HEK293T (cell line): ENCODE measurements at regions not wholly inside any gene's neighbourhood (a gene's known extent, or its start where the extent isn't known, plus 50 kb on each side); places are given as distances from the start of the nearest gene placed in this dataset.

Experiments
- ARNT ChIP-seq: fragments of 450-650 bp; IDR thresholded peaks from 2 replicates; pipeline ENCODE4 v1.6.1; 2017; ENCODE audit warnings: mild to moderate bottlenecking
- ELF4 ChIP-seq: fragments of 450-650 bp; IDR thresholded peaks from 2 replicates; pipeline ENCODE4 v1.6.1; 2017; ENCODE audit warnings: antibody characterized with exemption
- FOXA1 ChIP-seq: fragments of 450-650 bp; IDR thresholded peaks from 2 replicates; pipeline ENCODE4 v1.6.1; 2016; ENCODE audit warnings: mild to moderate bottlenecking
- FOXK2 ChIP-seq: fragments of 450-650 bp; IDR thresholded peaks from 2 replicates; pipeline ENCODE4 v1.6.1; 2016; ENCODE audit warnings: mild to moderate bottlenecking
- FOXM1 ChIP-seq: fragments of 450-650 bp; IDR thresholded peaks from 2 replicates; pipeline ENCODE4 v1.6.1; 2017; ENCODE audit warnings: mild to moderate bottlenecking, borderline replicate concordance
- HDGF ChIP-seq: fragments of 450-650 bp; IDR thresholded peaks from 2 replicates; pipeline ENCODE4 v1.6.1; 2017; ENCODE audit warnings: antibody characterized with exemption, borderline replicate concordance
- LEF1 ChIP-seq: fragments of 450-650 bp; IDR thresholded peaks from 2 replicates; pipeline ENCODE4 v1.6.1; 2017; ENCODE audit warnings: mild to moderate bottlenecking, borderline replicate concordance
- SP1 ChIP-seq: fragments of 450-650 bp; IDR thresholded peaks from 2 replicates; pipeline ENCODE4 v1.6.1; 2017
- SUZ12 ChIP-seq: fragments of 450-650 bp; IDR thresholded peaks from 2 replicates; pipeline ENCODE4 v1.6.1; 2016; ENCODE audit warnings: mild to moderate bottlenecking
- TARDBP ChIP-seq: fragments of 450-650 bp; IDR thresholded peaks from 2 replicates; pipeline ENCODE4 v1.6.1; 2016
- ZNF384 ChIP-seq: fragments of 450-650 bp; IDR thresholded peaks from 2 replicates; pipeline ENCODE4 v1.6.1; 2016

DNA sequence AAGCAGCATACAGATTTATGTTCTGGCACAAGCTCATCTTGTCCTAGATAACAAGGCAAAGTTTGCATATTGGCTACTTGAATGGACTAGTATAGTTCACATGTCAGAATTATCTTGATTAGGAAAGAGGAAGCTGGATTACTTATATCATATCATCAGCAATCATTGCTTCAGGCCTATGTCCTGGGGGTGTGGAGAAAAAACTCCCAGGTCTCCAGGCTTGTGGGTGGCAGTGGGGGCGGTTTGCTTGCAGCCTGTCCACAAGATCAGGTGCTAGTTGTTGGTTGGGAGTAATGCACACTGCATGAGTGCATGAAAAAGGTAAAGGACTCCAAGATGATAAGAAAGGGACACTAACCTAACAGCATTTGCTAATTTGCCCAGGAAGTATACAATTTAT is 326.4 kb upstream of the PDE4D start:
- TF ChIP-seq TARDBP (no peak), FOXM1 (no peak), ZNF384 (no peak), SUZ12 (no peak), SP1 (no peak), ARNT (no peak), FOXK2 (no peak), HDGF (no peak), LEF1 (no peak), FOXA1 (no peak), ELF4 (no peak)
